Natural killer cell treated with Interleukin-12 subunit alpha and Interleukin-12 subunit beta and Interleukin-15 and Interleukin-18, amount 100 ng/mL, for 72 hours (primary cell): ENCODE measurements at regions not wholly inside any gene's neighbourhood (a gene's known extent, or its start where the extent isn't known, plus 50 kb on each side); places are given as distances from the start of the nearest gene placed in this dataset.

Source experiments
- ATAC-seq, 2 donors: fragments of 150-1000 bp; cut with Tn5 transposase in 1 of 2; sonication (Bioruptor Pico), chemical (Tn5 transposase) in 1 of 2; 2 replicates each; pipeline ENCODE4 v1.10.0; 2021
- DNase-seq: peaks from one replicate; pipeline ENCODE4 v3.0.0; 2022; ENCODE audit warnings: low spot score
- H3K27ac Mint-ChIP-seq, 2 donors: 1 replicate in 1 of 2; 2 replicates in 1 of 2; pipeline ENCODE4 v1.8.0; 2022; ENCODE audit warnings: mixed read lengths in 2 of 2, mild to moderate bottlenecking in 1 of 2, moderate library complexity in 1 of 2
- H3K27me3 Mint-ChIP-seq, 2 donors: 1 replicate in 1 of 2; 2 replicates in 1 of 2; pipeline ENCODE4 v1.8.0; 2022; ENCODE audit warnings: mixed read lengths in 2 of 2
- H3K36me3 Mint-ChIP-seq: one replicate; pipeline ENCODE4 v1.8.0; 2022; ENCODE audit warnings: mixed read lengths
- H3K4me1 Mint-ChIP-seq, 2 donors: 1 replicate in 1 of 2; 2 replicates in 1 of 2; pipeline ENCODE4 v1.8.0; 2022; ENCODE audit warnings: low read depth in 2 of 2, mixed read lengths in 2 of 2, mild to moderate bottlenecking in 1 of 2
- H3K4me3 Mint-ChIP-seq: one replicate; pipeline ENCODE4 v1.8.0; 2022; ENCODE audit warnings: mixed read lengths
- H3K9me3 Mint-ChIP-seq: 2 replicates; pipeline ENCODE4 v1.8.0; 2022; ENCODE audit warnings: mixed read lengths

- DNase-seq (peak; percentile 49), ATAC-seq (peak in 1 of 2 donors; percentile 89)
- Mint-ChIP-seq H3K9me3 (no peaks in the 10 kb centered on the region), H3K4me1 (peaks cover 10 to 18% of the 10 kb centered on the region in 2 donors), H3K4me3 (peak overlapping the region; percentile 55), H3K36me3 (no peaks in the 10 kb centered on the region), H3K27ac (peak overlapping the region in 1 of 2 donors; percentile 79), H3K27me3 (no peaks in the 10 kb centered on the region)
These were observed 207.1 kb downstream of the NFATC2 start for GRCh38 chr20:51335329-51335841.

- Mint-ChIP-seq H3K27me3 (peaks cover 0 to 3% of the 10 kb centered on the region in 2 donors), H3K9me3 (no peaks in the 10 kb centered on the region), H3K4me1 (peaks cover 10 to 18% of the 10 kb centered on the region in 2 donors), H3K36me3 (no peaks in the 10 kb centered on the region), H3K27ac (no peak overlapping the region), H3K4me3 (no peak overlapping the region)
- ATAC-seq (peak in 1 of 2 donors; percentile 28), DNase-seq (peak; percentile 53)
These were observed 207.9 kb downstream of the NFATC2 start for GRCh38 chr20:51334609-51335008.

GRCh38 chr20:51333971-51334370, 208.5 kb downstream of the NFATC2 start:
- H3K4me3 Mint-ChIP-seq: no peak overlapping the region
- H3K36me3 Mint-ChIP-seq: no peaks in the 10 kb centered on the region
- ATAC-seq (no peak), DNase-seq (no peak)
- H3K4me1 Mint-ChIP-seq: peaks cover 9 to 16% of the 10 kb centered on the region in 2 donors
- peaks cover 0 to 3% of the 10 kb centered on the region in 2 donors for H3K27me3 Mint-ChIP-seq
- no peaks in the 10 kb centered on the region for H3K9me3 Mint-ChIP-seq
- H3K27ac Mint-ChIP-seq: no peak overlapping the region

- Mint-ChIP-seq H3K4me3 (no peak overlapping the region), H3K27me3 (peaks cover 0 to 3% of the 10 kb centered on the region in 2 donors), H3K4me1 (peaks cover 4 to 11% of the 10 kb centered on the region in 2 donors), H3K36me3 (no peaks in the 10 kb centered on the region), H3K27ac (no peak overlapping the region), H3K9me3 (no peaks in the 10 kb centered on the region)
- ATAC-seq (no peak), DNase-seq (no peak)
These were observed 209.1 kb downstream of the NFATC2 start for GRCh38 chr20:51333446-51333845.

- H3K27me3 Mint-ChIP-seq: peaks cover 0 to 3% of the 10 kb centered on the region in 2 donors
These were observed 211.0 kb downstream of the NFATC2 start for GRCh38 chr20:51331481-51331880.

GRCh38 chr20:51329845-51330244, 212.7 kb downstream of the NFATC2 start:
- peaks cover 0 to 4% of the 10 kb centered on the region in 2 donors for H3K4me1 Mint-ChIP-seq

More at GRCh38 chr20:51331481-51331880, 211.0 kb downstream of the NFATC2 start:
- DNase-seq: peak; percentile 52
- no peak overlapping the region for H3K4me3 Mint-ChIP-seq
- ATAC-seq: no peak
- H3K27ac Mint-ChIP-seq: no peak overlapping the region
- no peaks in the 10 kb centered on the region for H3K36me3 Mint-ChIP-seq
- no peaks in the 10 kb centered on the region for H3K9me3 Mint-ChIP-seq
- peaks cover 0 to 10% of the 10 kb centered on the region in 2 donors for H3K4me1 Mint-ChIP-seq

GRCh38 chr20:51327251-51327841, 215.2 kb downstream of the NFATC2 start:
- DNase-seq (peak; percentile 53), ATAC-seq (no peak)
- H3K27ac Mint-ChIP-seq: no peak overlapping the region

More at GRCh38 chr20:51329845-51330244, 212.7 kb downstream of the NFATC2 start:
- DNase-seq: no peak
- no peak for ATAC-seq
- H3K27me3 Mint-ChIP-seq: peaks cover 0 to 3% of the 10 kb centered on the region in 2 donors
- no peak overlapping the region for H3K4me3 Mint-ChIP-seq
- H3K9me3 Mint-ChIP-seq: no peaks in the 10 kb centered on the region
- H3K27ac Mint-ChIP-seq: no peak overlapping the region
- no peaks in the 10 kb centered on the region for H3K36me3 Mint-ChIP-seq

GRCh38 chr20:51326201-51326819, 216.2 kb downstream of the NFATC2 start:
- no peaks in the 10 kb centered on the region for H3K4me1 Mint-ChIP-seq
- no peak overlapping the region for H3K4me3 Mint-ChIP-seq
- peaks cover 0 to 3% of the 10 kb centered on the region in 2 donors for H3K27me3 Mint-ChIP-seq
- DNase-seq (no peak), ATAC-seq (no peak)
- H3K36me3 Mint-ChIP-seq: no peaks in the 10 kb centered on the region
- no peak overlapping the region for H3K27ac Mint-ChIP-seq
- H3K9me3 Mint-ChIP-seq: no peaks in the 10 kb centered on the region

More at GRCh38 chr20:51327251-51327841, 215.2 kb downstream of the NFATC2 start:
- Mint-ChIP-seq H3K27me3 (peaks cover 0 to 3% of the 10 kb centered on the region in 2 donors), H3K36me3 (no peaks in the 10 kb centered on the region), H3K4me1 (no peaks in the 10 kb centered on the region), H3K9me3 (no peaks in the 10 kb centered on the region), H3K4me3 (no peak overlapping the region)

- Mint-ChIP-seq H3K4me1 (peaks cover 0 to 5% of the 10 kb centered on the region in 2 donors), H3K27me3 (no peaks in the 10 kb centered on the region), H3K27ac (no peak overlapping the region), H3K4me3 (no peak overlapping the region), H3K9me3 (no peaks in the 10 kb centered on the region), H3K36me3 (no peaks in the 10 kb centered on the region)
- DNase-seq: peak; percentile 48
- no peak for ATAC-seq
These were observed 220.3 kb downstream of the NFATC2 start for GRCh38 chr20:51322164-51322707.

GRCh38 chr20:51321343-51322163, 221.0 kb downstream of the NFATC2 start:
- no peaks in the 10 kb centered on the region for H3K27me3 Mint-ChIP-seq
- H3K36me3 Mint-ChIP-seq: no peaks in the 10 kb centered on the region
- H3K9me3 Mint-ChIP-seq: no peaks in the 10 kb centered on the region
- peak; percentile 18 for DNase-seq
- peaks cover 0 to 5% of the 10 kb centered on the region in 2 donors for H3K4me1 Mint-ChIP-seq
- ATAC-seq: no peak
- no peak overlapping the region for H3K4me3 Mint-ChIP-seq
- no peak overlapping the region for H3K27ac Mint-ChIP-seq

GRCh38 chr20:51319522-51319921, 223.0 kb downstream of the NFATC2 start:
- Mint-ChIP-seq H3K27me3 (no peaks in the 10 kb centered on the region), H3K4me3 (no peak overlapping the region), H3K4me1 (peaks cover 0 to 5% of the 10 kb centered on the region in 2 donors), H3K27ac (no peak overlapping the region), H3K9me3 (no peaks in the 10 kb centered on the region), H3K36me3 (no peaks in the 10 kb centered on the region)
- DNase-seq (peak; percentile 34), ATAC-seq (no peak)

GRCh38 chr20:51318058-51318949, 224.2 kb downstream of the NFATC2 start:
- H3K4me3 Mint-ChIP-seq: no peak overlapping the region
- H3K4me1 Mint-ChIP-seq: peaks cover 0 to 5% of the 10 kb centered on the region in 2 donors
- no peaks in the 10 kb centered on the region for H3K27me3 Mint-ChIP-seq
- ATAC-seq (no peak), DNase-seq (peak; percentile 66)
- H3K27ac Mint-ChIP-seq: no peak overlapping the region
- H3K36me3 Mint-ChIP-seq: no peaks in the 10 kb centered on the region
- H3K9me3 Mint-ChIP-seq: no peaks in the 10 kb centered on the region

GRCh38 chr20:51315390-51315789, 227.1 kb downstream of the NFATC2 start:
- Mint-ChIP-seq H3K4me1 (peaks cover 0 to 5% of the 10 kb centered on the region in 2 donors), H3K27ac (no peak overlapping the region), H3K9me3 (no peaks in the 10 kb centered on the region), H3K36me3 (no peaks in the 10 kb centered on the region), H3K27me3 (peaks cover 10% of the 10 kb centered on the region in 2 donors), H3K4me3 (no peak overlapping the region)
- DNase-seq (no peak), ATAC-seq (no peak)
